SK-N-MC (cell line): ENCODE measurements at regions not wholly inside any gene's neighbourhood (a gene's known extent, or its start where the extent isn't known, plus 50 kb on each side); places are given as distances from the start of the nearest gene placed in this dataset.

ENCODE experiments used
- DNase-seq: peaks from one replicate; pipeline ENCODE4 v3.0.0-alpha.2; 2011; ENCODE audit warnings: low read depth, low spot score
- H3K27ac ChIP-seq: fragments of 200-600 bp; sonication (generic); 2 replicates; pipeline ENCODE4 v1.5.1; 2016; ENCODE audit warnings: mixed run types
- H3K36me3 ChIP-seq: fragments of 200-600 bp; sonication (generic); 2 replicates; pipeline ENCODE4 v1.6.1; 2017; ENCODE audit warnings: antibody characterized with exemption, low read length, mixed read lengths; ENCODE audit not compliant: insufficient read depth
- H3K4me3 ChIP-seq: fragments of 200-600 bp; sonication (generic); 2 replicates; pipeline ENCODE4 v1.5.1; 2016
- H3K9ac ChIP-seq: fragments of 200-600 bp; sonication (generic); 2 replicates; pipeline ENCODE4 v1.8.0; 2017; ENCODE audit warnings: mixed run types, mixed read lengths; ENCODE audit not compliant: insufficient read length
- H3K9me3 ChIP-seq: fragments of 200-600 bp; sonication (generic); 2 replicates; pipeline ENCODE4 v1.6.1; 2017; ENCODE audit warnings: low read depth, mild to moderate bottlenecking, antibody characterized with exemption, low read length, moderate library complexity, mixed read lengths
- EZH2 ChIP-seq: fragments of 200-600 bp; sonication (generic); IDR thresholded peaks from one replicate; pipeline ENCODE4 v1.6.1; 2017; ENCODE audit warnings: antibody characterized with exemption
- FOXP2 ChIP-seq: optimal IDR thresholded peaks from 2 replicates; pipeline ENCODE3; 2011; ENCODE audit warnings: mild to moderate bottlenecking, moderate library complexity; ENCODE audit not compliant: insufficient read depth; ENCODE audit errors: extremely low read length, control extremely low read depth
- POLR2AphosphoS5 ChIP-seq: IDR thresholded peaks from 2 replicates; pipeline ENCODE4 v1.6.1; 2012; ENCODE audit warnings: mild to moderate bottlenecking, low read depth, low read length, borderline replicate concordance

DNA sequence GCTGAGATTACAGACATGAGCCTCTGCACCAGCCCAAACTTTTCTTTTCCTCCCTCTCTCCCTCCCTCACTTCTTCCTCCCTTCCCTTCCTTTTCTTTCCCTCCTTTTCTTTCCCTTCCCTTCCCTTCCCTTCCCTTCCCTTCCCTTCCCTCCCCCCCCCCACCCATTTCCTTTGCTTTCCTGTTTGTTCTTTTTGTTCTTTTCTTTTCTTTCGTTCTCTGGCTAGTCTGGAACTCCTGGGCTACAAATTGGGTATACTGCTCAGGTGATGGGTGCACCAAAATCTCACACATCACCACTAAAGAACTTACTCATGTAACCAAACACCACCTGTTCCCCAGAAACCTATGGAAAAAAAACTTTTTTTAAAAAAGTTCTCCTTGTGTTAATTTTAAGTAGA lies 174.8 kb upstream of the CHODL start:
- Histone ChIP-seq H3K9ac (no peak overlapping the region), H3K27ac (no peak overlapping the region), H3K4me3 (no peak overlapping the region), H3K9me3 (no peaks in the 10 kb centered on the region), H3K36me3 (no peaks in the 10 kb centered on the region)
- DNase-seq = no peak
- TF ChIP-seq POLR2AphosphoS5 (no peak), FOXP2 (no peak), EZH2 (no peak)

GRCh38 chr21:18060402-18060801 lies 184.2 kb upstream of the CHODL start:
- H3K36me3 ChIP-seq = no peaks in the 10 kb centered on the region
- no peak for TF ChIP-seq POLR2AphosphoS5
- no peak for TF ChIP-seq FOXP2
- no peak for TF ChIP-seq EZH2

DNA sequence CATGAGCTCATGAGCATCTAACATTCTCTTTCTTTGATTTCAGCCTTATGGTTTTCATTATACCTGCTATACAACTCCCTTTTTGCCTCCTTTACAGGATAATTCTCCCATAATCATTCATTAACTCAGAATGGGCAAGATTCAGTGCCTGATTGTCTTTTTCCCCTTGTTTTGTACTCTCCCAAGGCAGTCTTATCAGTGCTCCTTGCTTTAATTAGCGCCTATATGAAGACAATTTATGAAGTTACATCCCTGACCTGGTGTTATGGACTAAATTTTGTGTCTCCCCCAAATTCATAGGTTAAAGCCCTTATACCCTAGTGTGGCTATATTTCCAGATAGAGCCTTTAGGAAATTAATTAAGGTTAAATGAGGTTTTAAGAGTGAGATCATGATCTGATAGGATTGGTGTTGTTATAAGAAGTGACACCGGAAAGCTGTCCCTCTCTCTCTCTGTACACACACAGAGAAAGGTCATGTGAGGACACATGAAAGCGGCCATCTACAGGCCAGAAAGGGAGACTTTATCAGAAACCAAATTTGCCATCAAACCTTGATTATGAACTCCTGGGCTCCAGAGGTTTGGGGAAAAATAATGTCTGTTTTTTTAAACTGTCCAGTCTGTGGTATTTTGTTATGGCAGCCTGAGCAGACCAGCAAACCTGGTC lies 185.8 kb upstream of the CHODL start:
- H3K9me3 ChIP-seq = no peaks in the 10 kb centered on the region

More at GRCh38 chr21:18060402-18060801, 184.2 kb upstream of the CHODL start:
- Histone ChIP-seq H3K27ac (no peak overlapping the region), H3K4me3 (no peak overlapping the region), H3K9me3 (no peaks in the 10 kb centered on the region), H3K9ac (no peak overlapping the region)
- no peak for DNase-seq

DNA sequence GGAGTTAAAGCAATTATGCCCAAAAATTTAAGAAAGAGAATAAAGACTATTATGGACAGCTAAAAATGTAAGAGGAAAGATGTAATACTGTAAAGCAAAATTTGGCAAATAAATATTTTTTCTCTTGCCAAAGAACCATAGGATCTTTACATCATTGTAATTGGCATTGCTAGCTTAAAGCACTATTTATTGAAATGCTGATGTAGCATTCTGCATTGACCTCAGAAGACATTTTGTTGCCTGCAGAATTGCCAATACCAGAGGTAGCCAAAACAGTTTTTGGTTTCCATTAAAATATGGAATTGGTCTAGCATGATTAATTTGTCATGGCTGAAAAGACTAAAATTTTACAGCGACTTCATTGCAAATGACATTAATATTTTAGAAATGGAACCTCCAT lies 191.5 kb upstream of the CHODL start:
- H3K9ac ChIP-seq = no peak overlapping the region
- H3K4me3 ChIP-seq = no peak overlapping the region
- DNase-seq = no peak
- H3K9me3 ChIP-seq = no peaks in the 10 kb centered on the region
- no peak for TF ChIP-seq FOXP2
- no peak for TF ChIP-seq POLR2AphosphoS5
- no peak for TF ChIP-seq EZH2
- no peak overlapping the region for H3K27ac ChIP-seq
- no peaks in the 10 kb centered on the region for H3K36me3 ChIP-seq

More for the DNA sequence above, 185.8 kb upstream of the CHODL start:
- no peaks in the 10 kb centered on the region for H3K36me3 ChIP-seq
- no peak overlapping the region for H3K4me3 ChIP-seq
- H3K27ac ChIP-seq = no peak overlapping the region
- no peak overlapping the region for H3K9ac ChIP-seq
- TF ChIP-seq FOXP2 (no peak), POLR2AphosphoS5 (no peak), EZH2 (no peak)
- no peak for DNase-seq

DNA sequence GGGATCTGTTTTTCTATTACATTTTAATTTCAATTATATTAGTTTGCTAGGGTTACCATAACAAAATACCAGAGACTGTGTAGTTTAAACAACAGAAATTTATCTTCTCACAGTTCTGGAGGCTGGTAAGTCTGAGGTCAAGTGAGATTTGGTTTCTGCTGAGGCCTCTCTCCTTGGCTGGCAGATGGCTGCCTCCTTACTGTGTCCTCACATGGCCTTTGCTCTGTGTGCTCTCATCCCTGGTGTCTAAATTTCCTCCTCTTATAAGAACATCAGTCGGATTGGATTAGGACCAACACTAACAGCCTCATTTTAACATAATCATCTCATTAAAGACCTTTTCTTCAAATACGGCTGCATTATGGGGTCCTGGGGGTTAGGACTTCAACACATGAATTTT lies 195.2 kb upstream of the CHODL start:
- no peak overlapping the region for H3K27ac ChIP-seq
- H3K4me3 ChIP-seq = no peak overlapping the region
- DNase-seq = no peak
- H3K36me3 ChIP-seq = no peaks in the 10 kb centered on the region
- H3K9me3 ChIP-seq = no peaks in the 10 kb centered on the region
- H3K9ac ChIP-seq = no peak overlapping the region
- TF ChIP-seq POLR2AphosphoS5 (no peak), FOXP2 (no peak), EZH2 (no peak)

- DNase-seq = peak; percentile 2
- H3K36me3 ChIP-seq = no peaks in the 10 kb centered on the region
- H3K27ac ChIP-seq = no peak overlapping the region
- no peak overlapping the region for H3K4me3 ChIP-seq
- no peak overlapping the region for H3K9ac ChIP-seq
- H3K9me3 ChIP-seq = no peaks in the 10 kb centered on the region
- TF ChIP-seq POLR2AphosphoS5 (no peak), FOXP2 (no peak), EZH2 (no peak)
Measured at GRCh38 chr21:18041012-18041411, 203.6 kb upstream of the CHODL start.

GRCh38 chr21:18030248-18030647 lies 211.1 kb upstream of the C21orf91 start:
- Histone ChIP-seq H3K4me3 (no peak overlapping the region), H3K9me3 (no peaks in the 10 kb centered on the region), H3K9ac (no peak overlapping the region), H3K27ac (no peak overlapping the region), H3K36me3 (no peaks in the 10 kb centered on the region)
- no peak for TF ChIP-seq POLR2AphosphoS5
- TF ChIP-seq FOXP2 = no peak
- TF ChIP-seq EZH2 = no peak
- no peak for DNase-seq

DNA sequence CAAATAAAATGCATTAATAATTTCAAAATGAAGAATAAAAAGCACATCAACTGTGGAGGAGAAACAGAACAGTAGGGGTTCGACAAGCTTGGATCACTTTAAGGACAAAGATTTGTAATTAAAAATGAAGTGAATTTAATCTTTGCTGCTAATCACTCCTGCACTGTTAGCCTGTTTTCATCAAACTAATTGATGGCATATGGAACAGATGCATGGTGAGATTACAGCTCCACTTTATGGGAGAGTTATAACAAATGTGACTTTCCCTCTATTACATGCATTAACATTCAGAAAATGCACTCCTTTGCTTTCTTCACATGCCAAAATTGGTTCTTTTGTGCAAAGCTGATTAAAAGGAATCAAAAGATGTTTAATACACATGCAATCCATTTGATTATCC lies 207.2 kb upstream of the C21orf91 start:
- no peak overlapping the region for H3K4me3 ChIP-seq
- no peak overlapping the region for H3K9ac ChIP-seq
- no peaks in the 10 kb centered on the region for H3K9me3 ChIP-seq
- H3K27ac ChIP-seq = no peak overlapping the region
- TF ChIP-seq FOXP2 (no peak), POLR2AphosphoS5 (no peak), EZH2 (no peak)
- DNase-seq = no peak
- no peaks in the 10 kb centered on the region for H3K36me3 ChIP-seq

DNA sequence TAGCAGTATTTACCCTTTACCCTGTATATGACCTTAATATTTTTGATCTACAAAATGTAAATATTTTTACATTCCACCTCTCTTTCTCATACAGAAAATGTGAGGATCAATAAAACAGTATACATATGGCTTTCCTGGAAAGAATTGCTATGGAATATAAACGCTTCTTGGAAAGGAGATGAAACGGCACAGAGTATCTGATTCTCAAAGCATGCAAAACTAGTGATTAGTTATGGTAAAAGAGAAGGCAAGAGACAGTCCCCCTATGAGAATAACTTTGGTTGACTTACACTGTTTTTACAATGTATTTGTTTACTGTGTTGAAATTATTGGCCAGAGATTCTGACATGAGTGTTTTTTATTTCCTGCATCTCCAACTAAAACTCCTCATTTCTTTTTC lies 204.6 kb upstream of the C21orf91 start:
- DNase-seq = no peak
- no peak overlapping the region for H3K4me3 ChIP-seq
- no peak overlapping the region for H3K9ac ChIP-seq
- H3K9me3 ChIP-seq = no peaks in the 10 kb centered on the region
- H3K36me3 ChIP-seq = no peaks in the 10 kb centered on the region
- no peak overlapping the region for H3K27ac ChIP-seq
- no peak for TF ChIP-seq FOXP2
- no peak for TF ChIP-seq POLR2AphosphoS5
- no peak for TF ChIP-seq EZH2
